CD14-positive monocyte (primary cell): ENCODE measurements at regions not wholly inside any gene's neighbourhood (a gene's known extent, or its start where the extent isn't known, plus 50 kb on each side); places are given as distances from the start of the nearest gene placed in this dataset.
"Not testable (repeated sequence)": the region's sequence is repeated elsewhere in the genome, so short reads cannot be mapped to it uniquely, and the experiment has no call there.

Experiments used
- DNase-seq, 3 donors: peaks; one replicate each; pipeline ENCODE4 v3.0.0-alpha.2; 2011 to 2022
- H2AFZ ChIP-seq: 2 replicates; pipeline ENCODE4 v1.6.0; 2012; ENCODE audit warnings: mild to moderate bottlenecking, low read depth, low read length, inconsistent platforms; ENCODE audit not compliant: insufficient read depth, poor library complexity, severe bottlenecking
- H3K27ac ChIP-seq, 2 donors: 1 replicate in 1 of 2; 2 replicates in 1 of 2; pipeline ENCODE4 v1.5.1; 2012 to 2013; ENCODE audit warnings: low read length in 2 of 2, control low read depth in 1 of 2, inconsistent platforms in 1 of 2, low read depth in 1 of 2, mild to moderate bottlenecking in 1 of 2
- H3K27me3 ChIP-seq, 2 donors: one replicate each; pipeline versions ENCODE4 v1.6.0 to v1.6.1; 2011 to 2013; ENCODE audit warnings: low read length in 2 of 2; ENCODE audit not compliant: control insufficient read depth in 2 of 2, insufficient read depth in 2 of 2
- H3K36me3 ChIP-seq, 2 donors: replicated peaks in 1 of 2; 1 replicate in 1 of 2; 2 replicates in 1 of 2; pipeline versions ENCODE4 v1.5.1 to v1.6.1; 2012 to 2013; ENCODE audit warnings: low read length in 2 of 2, control low read depth in 1 of 2, inconsistent platforms in 1 of 2, mild to moderate bottlenecking in 1 of 2; ENCODE audit not compliant: insufficient read depth in 2 of 2, control insufficient read depth in 1 of 2
- H3K4me1 ChIP-seq, 2 donors: 1 replicate in 1 of 2; 2 replicates in 1 of 2; pipeline versions ENCODE4 v1.5.1 to v1.6.1; 2012 to 2013; ENCODE audit warnings: low read length in 2 of 2, control low read depth in 1 of 2, inconsistent platforms in 1 of 2, mild to moderate bottlenecking in 1 of 2, moderate library complexity in 1 of 2; ENCODE audit not compliant: insufficient read depth in 2 of 2, control insufficient read depth in 1 of 2
- H3K4me2 ChIP-seq: replicated peaks from 2 replicates; pipeline ENCODE3; 2012; ENCODE audit warnings: low read length, moderate library complexity, mild to moderate bottlenecking; ENCODE audit not compliant: poor library complexity, severe bottlenecking; ENCODE audit errors: extremely low read depth
- H3K4me3 ChIP-seq, 3 experiments: fragments of 200-600 bp in 1 of 3; sonication (generic) in 1 of 3; replicated peaks in 1 of 3; 1 replicate in 2 of 3; 2 replicates in 1 of 3; pipeline ENCODE4 v1.5.1; 2011 to 2013; ENCODE audit warnings: low read length in 3 of 3, mild to moderate bottlenecking in 3 of 3, control low read depth in 2 of 3, low read depth in 2 of 3, inconsistent platforms in 1 of 3, moderate library complexity in 1 of 3
- H3K79me2 ChIP-seq: 2 replicates; pipeline ENCODE4 v1.6.0; 2012; ENCODE audit warnings: mild to moderate bottlenecking, control low read depth, inconsistent platforms, low read length, moderate library complexity; ENCODE audit not compliant: insufficient read depth
- H3K9ac ChIP-seq: 2 replicates; pipeline ENCODE4 v1.6.0; 2017; ENCODE audit warnings: low read length, mild to moderate bottlenecking; ENCODE audit not compliant: insufficient read depth, poor library complexity, severe bottlenecking
- H3K9me3 ChIP-seq, 2 donors: replicated peaks in 1 of 2; 1 replicate in 1 of 2; 2 replicates in 1 of 2; pipeline versions ENCODE4 v1.5.1 to v1.6.1; 2012 to 2013; ENCODE audit warnings: low read length in 2 of 2, control low read depth in 1 of 2; ENCODE audit not compliant: control insufficient read depth in 1 of 2, insufficient read depth in 1 of 2
- H4K20me1 ChIP-seq: 2 replicates; pipeline ENCODE4 v1.6.0; 2012; ENCODE audit warnings: mild to moderate bottlenecking, low read length, control low read depth, moderate library complexity; ENCODE audit not compliant: insufficient read depth
- H3K27ac Mint-ChIP-seq, 7 donors: one replicate each; pipeline ENCODE4 v1.8.0; 2020; ENCODE audit warnings: mild to moderate bottlenecking in 7 of 7, mixed read lengths in 7 of 7, moderate library complexity in 6 of 7, inconsistent platforms in 2 of 7
- H3K27me3 Mint-ChIP-seq, 3 donors: one replicate each; pipeline ENCODE4 v1.8.0; 2021 to 2022; ENCODE audit warnings: low read depth in 3 of 3, mild to moderate bottlenecking in 3 of 3, mixed read lengths in 3 of 3, moderate library complexity in 3 of 3, inconsistent platforms in 1 of 3
- H3K36me3 Mint-ChIP-seq, 2 donors: one replicate each; pipeline ENCODE4 v1.8.0; 2020; ENCODE audit warnings: mixed read lengths in 2 of 2, inconsistent platforms in 1 of 2, mild to moderate bottlenecking in 1 of 2
- H3K4me1 Mint-ChIP-seq: one replicate; pipeline ENCODE4 v1.8.0; 2020; ENCODE audit warnings: mild to moderate bottlenecking, mixed read lengths
- H3K4me3 Mint-ChIP-seq, 2 donors: one replicate each; pipeline ENCODE4 v1.8.0; 2020; ENCODE audit warnings: mild to moderate bottlenecking in 2 of 2, mixed read lengths in 2 of 2, moderate library complexity in 1 of 2
- H3K9me3 Mint-ChIP-seq, 7 donors: one replicate each; pipeline ENCODE4 v1.8.0; 2020 to 2022; ENCODE audit warnings: mixed read lengths in 7 of 7, mild to moderate bottlenecking in 6 of 7, moderate library complexity in 6 of 7, inconsistent platforms in 2 of 7
- CTCF ChIP-seq: fragments of 200-600 bp; IDR thresholded peaks from one replicate; pipeline ENCODE4 v1.8.0; 2022; ENCODE audit warnings: antibody characterized with exemption, mild to moderate bottlenecking
- WGBS: methylation state at CpG from one replicate; pipeline ENCODE4 v1.1.5; 2013; ENCODE audit warnings: missing lambda C conversion rate; ENCODE audit not compliant: insufficient coverage; 5-methylcytosine and 5-hydroxymethylcytosine counted together
- intact Hi-C, 2 donors: fragments of 100-400 bp; cut with micrococcal nuclease; formaldehyde crosslinking; loops; one replicate each; pipeline versions ENCODE4 v1.15.0 to v1.15.1; 2023

GRCh38 chr3:110697961-110698360, 373.7 kb upstream of the NECTIN3 start:
- intact Hi-C loops, result no loop called here
- no CpG with 5 or more reads among the region's 4 CpGs for WGBS
- H3K27me3 Mint-ChIP-seq, result no peaks in the 10 kb centered on the region

GRCh38 chr3:110704332-110704731, 367.3 kb upstream of the NECTIN3 start:
- H3K4me1 Mint-ChIP-seq, H3K36me3 ChIP-seq, H4K20me1 ChIP-seq, H3K27ac ChIP-seq, H3K27me3 Mint-ChIP-seq, H2AFZ ChIP-seq, H3K36me3 Mint-ChIP-seq, H3K9ac ChIP-seq, H3K4me3 ChIP-seq, H3K4me2 ChIP-seq, H3K79me2 ChIP-seq, intact Hi-C loops, H3K27ac Mint-ChIP-seq, H3K27me3 ChIP-seq, DNase-seq, H3K4me3 Mint-ChIP-seq, H3K4me1 ChIP-seq: not testable (repeated sequence)
- peaks cover 11 to 13% of the 10 kb centered on the region in 2 donors for H3K9me3 ChIP-seq
- peaks cover 3 to 21% (median 10%) of the 10 kb centered on the region in 7 donors for H3K9me3 Mint-ChIP-seq

More at GRCh38 chr3:110697961-110698360, 373.7 kb upstream of the NECTIN3 start:
- H3K4me2 ChIP-seq, result no peak overlapping the region
- H3K27me3 ChIP-seq, result no peaks in the 10 kb centered on the region
- no peak overlapping the region for H3K4me3 ChIP-seq
- DNase-seq, result no peak
- Mint-ChIP-seq H3K27ac (no peak overlapping the region), H3K4me3 (no peak overlapping the region), H3K36me3 (no peaks in the 10 kb centered on the region), H3K9me3 (peaks cover 0 to 11% (median 4%) of the 10 kb centered on the region in 7 donors), H3K4me1 (no peaks in the 10 kb centered on the region)
- no peak overlapping the region for H3K9ac ChIP-seq
- peaks cover 7 to 9% of the 10 kb centered on the region in 2 donors for H3K9me3 ChIP-seq
- no peaks in the 10 kb centered on the region for H3K36me3 ChIP-seq
- no peaks in the 10 kb centered on the region for H3K4me1 ChIP-seq
- H2AFZ ChIP-seq, result no peak overlapping the region
- no peaks in the 10 kb centered on the region for H3K79me2 ChIP-seq
- no peak overlapping the region for H3K27ac ChIP-seq
- no peaks in the 10 kb centered on the region for H4K20me1 ChIP-seq
- TF ChIP-seq CTCF, result no peak
